IPS DF 6.9 (cell line): ENCODE measurements at regions not wholly inside any gene's neighbourhood (a gene's known extent, or its start where the extent isn't known, plus 50 kb on each side); places are given as distances from the start of the nearest gene placed in this dataset.

Source experiments
- DNase-seq: peaks from one replicate; pipeline ENCODE4 v3.0.0-alpha.2; 2013; ENCODE audit warnings: low read depth, low spot score
- H3K27ac ChIP-seq: one replicate; pipeline ENCODE4 v1.5.1; 2013; ENCODE audit warnings: low read length, control low read depth
- H3K27me3 ChIP-seq: 2 replicates; pipeline ENCODE4 v1.6.1; 2013; ENCODE audit warnings: mild to moderate bottlenecking, low read length; ENCODE audit not compliant: control insufficient read depth, insufficient read depth
- H3K36me3 ChIP-seq: 2 replicates; pipeline ENCODE4 v1.6.1; 2013; ENCODE audit warnings: low read length; ENCODE audit not compliant: control insufficient read depth, insufficient read depth
- H3K4me1 ChIP-seq: 2 replicates; pipeline ENCODE4 v1.6.1; 2013; ENCODE audit warnings: low read length; ENCODE audit not compliant: control insufficient read depth, insufficient read depth
- H3K4me3 ChIP-seq: 2 replicates; pipeline ENCODE4 v1.5.1; 2013; ENCODE audit warnings: mild to moderate bottlenecking, low read length
- H3K9me3 ChIP-seq: 2 replicates; pipeline ENCODE4 v1.6.1; 2013; ENCODE audit warnings: low read length, inconsistent platforms; ENCODE audit not compliant: control insufficient read depth, insufficient read depth
- WGBS: extraction: QIAGEN DNeasy Blood & Tissue Kit; methylation state at CpG from one replicate; pipeline ENCODE4 v1.1.7; 2013; ENCODE audit warnings: mixed read lengths, missing lambda C conversion rate; ENCODE audit not compliant: insufficient read length, insufficient coverage; 5-methylcytosine and 5-hydroxymethylcytosine counted together

DNA sequence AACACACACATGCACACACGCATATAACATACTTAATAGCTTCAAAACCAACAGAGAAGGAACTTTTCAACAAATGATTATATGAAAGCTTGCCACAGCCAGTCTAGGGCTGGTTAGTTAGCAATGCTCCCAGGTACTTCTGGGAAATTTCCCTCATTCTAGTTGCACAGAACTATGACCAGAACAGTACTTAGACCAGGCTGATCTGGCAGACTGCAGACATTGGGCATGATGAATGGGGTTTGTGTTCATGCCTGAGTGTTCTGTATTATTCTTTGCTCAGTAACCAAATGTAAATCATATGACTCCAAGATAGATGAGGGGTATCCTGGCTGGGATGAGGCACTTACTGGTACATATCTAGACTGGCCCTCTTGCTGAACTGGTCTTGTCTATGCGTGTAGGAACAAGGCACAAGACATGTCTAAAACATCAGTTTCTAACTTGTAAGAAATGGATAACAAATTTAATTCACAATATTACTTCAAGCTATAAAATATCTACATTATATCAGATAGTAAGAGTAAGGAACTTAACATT, 50.3 kb upstream of the GEMIN8 start:
- Histone ChIP-seq H3K9me3 (no peaks in the 10 kb centered on the region), H3K36me3 (no peaks in the 10 kb centered on the region), H3K27ac (no peak overlapping the region), H3K4me3 (no peak overlapping the region), H3K27me3 (no peaks in the 10 kb centered on the region), H3K4me1 (no peaks in the 10 kb centered on the region)
- DNase-seq, result no peak
- no CpG with 5 or more reads among the region's 2 CpGs for WGBS
